ENCODE measurements at regions not wholly inside any gene's neighbourhood (a gene's known extent, or its start where the extent isn't known, plus 50 kb on each side); places are given as distances from the start of the nearest gene placed in this dataset.

GRCh38 chr7:121595758-121596696 is 199.9 kb upstream of the FAM3C start:
- H3K27ac Mint-ChIP-seq, result no peak overlapping the region
- DNase-seq (ENCODE audit: extremely low spot score, unreplicated experiment), result no peak
- H3K27me3 Mint-ChIP-seq, result no peaks in the 10 kb centered on the region
- no peak overlapping the region for H3K4me3 Mint-ChIP-seq
- H3K9me3 Mint-ChIP-seq, result no peaks in the 10 kb centered on the region
- no peaks in the 10 kb centered on the region for H3K4me1 Mint-ChIP-seq (ENCODE audit: unreplicated experiment)
- TF ChIP-seq, protein P1, sequence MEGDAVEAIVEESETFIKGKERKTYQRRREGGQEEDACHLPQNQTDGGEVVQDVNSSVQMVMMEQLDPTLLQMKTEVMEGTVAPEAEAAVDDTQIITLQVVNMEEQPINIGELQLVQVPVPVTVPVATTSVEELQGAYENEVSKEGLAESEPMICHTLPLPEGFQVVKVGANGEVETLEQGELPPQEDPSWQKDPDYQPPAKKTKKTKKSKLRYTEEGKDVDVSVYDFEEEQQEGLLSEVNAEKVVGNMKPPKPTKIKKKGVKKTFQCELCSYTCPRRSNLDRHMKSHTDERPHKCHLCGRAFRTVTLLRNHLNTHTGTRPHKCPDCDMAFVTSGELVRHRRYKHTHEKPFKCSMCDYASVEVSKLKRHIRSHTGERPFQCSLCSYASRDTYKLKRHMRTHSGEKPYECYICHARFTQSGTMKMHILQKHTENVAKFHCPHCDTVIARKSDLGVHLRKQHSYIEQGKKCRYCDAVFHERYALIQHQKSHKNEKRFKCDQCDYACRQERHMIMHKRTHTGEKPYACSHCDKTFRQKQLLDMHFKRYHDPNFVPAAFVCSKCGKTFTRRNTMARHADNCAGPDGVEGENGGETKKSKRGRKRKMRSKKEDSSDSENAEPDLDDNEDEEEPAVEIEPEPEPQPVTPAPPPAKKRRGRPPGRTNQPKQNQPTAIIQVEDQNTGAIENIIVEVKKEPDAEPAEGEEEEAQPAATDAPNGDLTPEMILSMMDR (conservative IDR thresholded peaks at IDR 0.05), result no peak
- H3K36me3 Mint-ChIP-seq, result no peaks in the 10 kb centered on the region

DNA sequence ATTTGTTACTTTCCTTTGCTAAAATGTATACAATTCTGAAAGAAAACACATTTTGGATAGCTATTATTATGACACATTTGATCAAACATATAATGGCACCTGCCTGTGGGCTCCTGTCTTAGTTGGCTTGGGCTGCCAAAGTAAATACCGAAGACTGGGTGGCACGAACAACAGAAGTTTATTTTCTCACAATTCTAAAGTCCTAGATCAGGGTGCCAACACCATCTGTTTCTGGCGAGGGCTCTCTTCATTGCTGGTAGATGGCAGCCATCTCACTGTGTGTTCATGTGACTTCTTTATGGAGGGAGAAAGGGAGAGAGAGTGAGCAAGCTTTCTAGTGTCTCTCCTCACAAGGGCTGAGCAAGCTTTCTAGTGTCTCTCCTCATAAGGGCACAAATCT is 195.8 kb upstream of the FAM3C start:
- no peaks in the 10 kb centered on the region for H3K27me3 Mint-ChIP-seq
- no peak overlapping the region for H3K27ac Mint-ChIP-seq
- no peak overlapping the region for H3K4me3 Mint-ChIP-seq
- H3K36me3 Mint-ChIP-seq, result no peaks in the 10 kb centered on the region
- TF ChIP-seq, protein P1 (conservative IDR thresholded peaks at IDR 0.05), result no peak
- no peaks in the 10 kb centered on the region for H3K9me3 Mint-ChIP-seq
- no peaks in the 10 kb centered on the region for H3K4me1 Mint-ChIP-seq (ENCODE audit: unreplicated experiment)
- no peak for DNase-seq (ENCODE audit: extremely low spot score, unreplicated experiment)

- TF ChIP-seq, protein P1 (conservative IDR thresholded peaks at IDR 0.05), result no peak
- Mint-ChIP-seq H3K27me3 (no peaks in the 10 kb centered on the region), H3K4me1 (ENCODE audit: unreplicated experiment) (no peaks in the 10 kb centered on the region), H3K4me3 (no peak overlapping the region), H3K36me3 (no peaks in the 10 kb centered on the region), H3K9me3 (no peaks in the 10 kb centered on the region), H3K27ac (no peak overlapping the region)
- no peak for DNase-seq (ENCODE audit: extremely low spot score, unreplicated experiment)
Measured at GRCh38 chr7:121587435-121587834, 191.3 kb upstream of the FAM3C start.

DNA sequence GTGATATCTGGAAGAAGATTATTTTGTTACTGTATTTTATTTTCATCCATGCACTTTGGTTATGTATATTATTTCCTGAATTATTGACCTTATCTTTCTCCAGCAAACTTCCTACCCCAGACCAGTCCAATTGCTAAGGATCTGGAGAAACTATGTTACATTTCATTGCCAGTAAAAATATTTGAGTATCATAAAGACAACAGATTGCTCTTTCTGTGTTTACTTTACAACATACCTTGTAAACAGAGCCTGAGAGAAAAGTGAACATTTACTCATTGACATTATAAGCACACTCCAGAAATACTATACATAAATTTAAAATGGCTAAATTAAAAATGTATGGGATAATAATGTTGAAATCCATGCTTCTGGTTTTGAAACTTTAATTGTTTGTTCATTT is 186.2 kb upstream of the FAM3C start:
- Mint-ChIP-seq H3K9me3 (no peaks in the 10 kb centered on the region), H3K4me1 (ENCODE audit: unreplicated experiment) (no peaks in the 10 kb centered on the region), H3K36me3 (no peaks in the 10 kb centered on the region), H3K27me3 (no peaks in the 10 kb centered on the region), H3K4me3 (no peak overlapping the region), H3K27ac (no peak overlapping the region)
- no peak for DNase-seq (ENCODE audit: extremely low spot score, unreplicated experiment)
- TF ChIP-seq, protein P1 (conservative IDR thresholded peaks at IDR 0.05), result no peak

- no peaks in the 10 kb centered on the region for H3K27me3 Mint-ChIP-seq
- no peak overlapping the region for H3K4me3 Mint-ChIP-seq
- H3K27ac Mint-ChIP-seq, result no peak overlapping the region
Measured at GRCh38 chr7:121579639-121580038, 183.5 kb upstream of the FAM3C start.

More at GRCh38 chr7:121579639-121580038, 183.5 kb upstream of the FAM3C start:
- TF ChIP-seq, protein P1 (conservative IDR thresholded peaks at IDR 0.05), result no peak
- H3K9me3 Mint-ChIP-seq, result no peaks in the 10 kb centered on the region
- no peaks in the 10 kb centered on the region for H3K36me3 Mint-ChIP-seq
- no peak for DNase-seq (ENCODE audit: extremely low spot score, unreplicated experiment)
- peaks cover 9% of the 10 kb centered on the region for H3K4me1 Mint-ChIP-seq (ENCODE audit: unreplicated experiment)

All from type B pancreatic cell (in vitro differentiated cells).